ENCODE measurements at regions not wholly inside any gene's neighbourhood (a gene's known extent, or its start where the extent isn't known, plus 50 kb on each side); places are given as distances from the start of the nearest gene placed in this dataset.
"Not testable (repeated sequence)": the region's sequence is repeated elsewhere in the genome, so short reads cannot be mapped to it uniquely, and the experiment has no call there.

GRCh38 chr7:17412883-17413282 lies 114.4 kb downstream of the AHR start:
- DNase-seq (ENCODE audit: low spot score), result no peak
- TF ChIP-seq EZH2phosphoT487 (IDR thresholded peaks at IDR 0.05; ENCODE audit: low read depth, severe bottlenecking, unreplicated experiment) (no peak), EZH2 (IDR thresholded peaks at IDR 0.05; ENCODE audit: borderline replicate concordance) (no peak), CTCF (IDR thresholded peaks at IDR 0.05; ENCODE audit: poor library complexity) (no peak)
- Histone ChIP-seq H3K79me2 (no peaks in the 10 kb centered on the region), H3K27ac (no peak overlapping the region), H3K4me2 (no peak overlapping the region), H2AFZ (no peak overlapping the region), H3K4me3 (no peak overlapping the region), H3K4me1 (ENCODE audit: insufficient read depth) (no peaks in the 10 kb centered on the region), H3K27me3 (no peaks in the 10 kb centered on the region), H3K9me3 (ENCODE audit: low read depth) (no peaks in the 10 kb centered on the region), H3K9me2 (replicated peaks; ENCODE audit: insufficient read depth) (no peaks in the 10 kb centered on the region), H3K36me3 (replicated peaks; ENCODE audit: insufficient read depth, low read depth) (no peaks in the 10 kb centered on the region), H4K20me1 (ENCODE audit: insufficient read depth, poor library complexity, severe bottlenecking) (no peaks in the 10 kb centered on the region)
- 100% methylated on average over 1 of the region's 1 CpG for WGBS (ENCODE audit: low lambda C conversion rate, missing lambda C conversion rate)

- Histone ChIP-seq H3K27me3 (no peaks in the 10 kb centered on the region), H4K20me1 (ENCODE audit: insufficient read depth, poor library complexity, severe bottlenecking) (no peaks in the 10 kb centered on the region), H3K4me3 (no peak overlapping the region), H3K36me3 (replicated peaks; ENCODE audit: insufficient read depth, low read depth) (no peaks in the 10 kb centered on the region), H3K79me2 (no peaks in the 10 kb centered on the region), H3K4me1 (ENCODE audit: insufficient read depth) (no peaks in the 10 kb centered on the region), H2AFZ (no peak overlapping the region), H3K9me3 (ENCODE audit: low read depth) (no peaks in the 10 kb centered on the region), H3K9me2 (replicated peaks; ENCODE audit: insufficient read depth) (no peaks in the 10 kb centered on the region), H3K27ac (no peak overlapping the region), H3K4me2 (no peak overlapping the region)
- 100% methylated on average over 2 of the region's 2 CpGs for WGBS (ENCODE audit: low lambda C conversion rate, missing lambda C conversion rate)
- TF ChIP-seq EZH2 (IDR thresholded peaks at IDR 0.05; ENCODE audit: borderline replicate concordance) (no peak), CTCF (IDR thresholded peaks at IDR 0.05; ENCODE audit: poor library complexity) (no peak), EZH2phosphoT487 (IDR thresholded peaks at IDR 0.05; ENCODE audit: low read depth, severe bottlenecking, unreplicated experiment) (no peak)
- DNase-seq (ENCODE audit: low spot score), result no peak
Measured at GRCh38 chr7:17415955-17416354, 117.5 kb downstream of the AHR start.

GRCh38 chr7:17420308-17421015 lies 122.0 kb downstream of the AHR start:
- not testable (repeated sequence) for H3K9me3 ChIP-seq (ENCODE audit: low read depth); H4K20me1 ChIP-seq (ENCODE audit: insufficient read depth, poor library complexity, severe bottlenecking); H3K4me2 ChIP-seq; H2AFZ ChIP-seq; H3K4me3 ChIP-seq; H3K36me3 ChIP-seq (replicated peaks; ENCODE audit: insufficient read depth, low read depth); H3K27me3 ChIP-seq; DNase-seq (ENCODE audit: low spot score); H3K9me2 ChIP-seq (replicated peaks; ENCODE audit: insufficient read depth); H3K79me2 ChIP-seq; H3K4me1 ChIP-seq (ENCODE audit: insufficient read depth); H3K27ac ChIP-seq
- WGBS (ENCODE audit: low lambda C conversion rate, missing lambda C conversion rate), result 62% methylated on average over 7 of the region's 7 CpGs

- H2AFZ ChIP-seq, result no peak overlapping the region
- DNase-seq (ENCODE audit: low spot score), result no peak
- H4K20me1 ChIP-seq (ENCODE audit: insufficient read depth, poor library complexity, severe bottlenecking), result no peaks in the 10 kb centered on the region
- H3K9me3 ChIP-seq (ENCODE audit: low read depth), result no peaks in the 10 kb centered on the region
- H3K79me2 ChIP-seq, result no peaks in the 10 kb centered on the region
- no peak overlapping the region for H3K4me3 ChIP-seq
- H3K27me3 ChIP-seq, result no peaks in the 10 kb centered on the region
- no peaks in the 10 kb centered on the region for H3K9me2 ChIP-seq (replicated peaks; ENCODE audit: insufficient read depth)
- WGBS (ENCODE audit: low lambda C conversion rate, missing lambda C conversion rate), result 57% methylated on average over 4 of the region's 4 CpGs
- no peaks in the 10 kb centered on the region for H3K4me1 ChIP-seq (ENCODE audit: insufficient read depth)
- H3K27ac ChIP-seq, result no peak overlapping the region
- no peak for TF ChIP-seq CTCF (IDR thresholded peaks at IDR 0.05; ENCODE audit: poor library complexity)
- no peak for TF ChIP-seq EZH2 (IDR thresholded peaks at IDR 0.05; ENCODE audit: borderline replicate concordance)
- TF ChIP-seq EZH2phosphoT487 (IDR thresholded peaks at IDR 0.05; ENCODE audit: low read depth, severe bottlenecking, unreplicated experiment), result no peak
- no peak overlapping the region for H3K4me2 ChIP-seq
- no peaks in the 10 kb centered on the region for H3K36me3 ChIP-seq (replicated peaks; ENCODE audit: insufficient read depth, low read depth)
Measured at GRCh38 chr7:17421941-17422340, 123.5 kb downstream of the AHR start.
